ENCODE measurements at regions not wholly inside any gene's neighbourhood (a gene's known extent, or its start where the extent isn't known, plus 50 kb on each side); places are given as distances from the start of the nearest gene placed in this dataset.

DNA sequence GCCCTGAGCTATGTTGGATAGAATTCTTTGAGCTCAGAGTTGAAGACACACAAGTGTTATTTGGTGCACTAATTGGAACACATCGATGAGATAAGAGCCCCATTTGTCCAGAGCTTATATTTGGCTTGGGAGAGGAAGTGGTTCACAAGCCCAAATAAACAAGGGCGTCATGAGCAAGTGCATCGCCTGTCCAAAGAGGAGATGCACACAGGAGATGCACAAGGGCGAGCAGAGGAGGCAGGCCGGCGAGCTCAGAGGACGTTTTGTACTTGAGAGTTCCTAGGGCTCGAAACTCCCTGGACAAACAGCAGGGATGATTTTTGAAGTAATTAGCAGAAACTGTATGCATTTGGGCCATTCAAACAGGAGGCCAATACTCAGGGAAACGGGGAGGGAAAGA lies 212.8 kb upstream of the IRX1 start:
- H2AK5ac ChIP-seq (ENCODE audit: low read depth, low read length) = no peak overlapping the region
- no peaks in the 10 kb centered on the region for H3K27me3 ChIP-seq (replicated peaks in 1 of 4; ENCODE audit: control insufficient read depth in 3 of 4, extremely low read depth in 1 of 4, insufficient read depth in 3 of 4, low read length in 3 of 4)
- no peaks in the 10 kb centered on the region for H3K4me1 ChIP-seq (replicated peaks in 1 of 4; ENCODE audit: control insufficient read depth in 3 of 4, insufficient read depth in 4 of 4, low read length in 3 of 4)
- no peak overlapping the region for H3K4me2 ChIP-seq (ENCODE audit: insufficient read depth in 1 of 2, low read depth in 2 of 2, low read length in 2 of 2)
- no peak overlapping the region for H3K18ac ChIP-seq (ENCODE audit: extremely low read depth, low read length)
- no peak overlapping the region for H2BK120ac ChIP-seq (replicated peaks; ENCODE audit: low read depth, low read length)
- no peak overlapping the region for H3K4me3 ChIP-seq (ENCODE audit: extremely low read depth in 1 of 4, insufficient read depth in 2 of 4, low read depth in 3 of 4, low read length in 4 of 4)
- no peak overlapping the region for H3K27ac ChIP-seq (ENCODE audit: low read depth, low read length)
- no peak overlapping the region for H4K91ac ChIP-seq (replicated peaks; ENCODE audit: insufficient read length, low read length)
- no peak overlapping the region for H2BK12ac ChIP-seq (ENCODE audit: low read depth, low read length)
- CTCF ChIA-PET (ENCODE audit: partially characterized antibody) = interaction anchor here (0.6 to 1.0 kb wide), 4 partner anchors 12 to 36 kb away, joined by 3 read pairs; no protein-coding TSS in a partner anchor
- H4K8ac ChIP-seq (ENCODE audit: extremely low read depth, insufficient read depth, low read length) = no peak overlapping the region
- no peaks in the 10 kb centered on the region for H3K23me2 ChIP-seq (ENCODE audit: low read depth, low read length)
- H3K9me3 ChIP-seq (ENCODE audit: insufficient read depth in 2 of 2, low read depth in 1 of 2, low read length in 1 of 2) = no peaks in the 10 kb centered on the region
- no peak overlapping the region for H3K23ac ChIP-seq (ENCODE audit: insufficient read length)
- FAIRE-seq (no peak), DNase-seq (ENCODE audit: low read depth in 1 of 2, low spot score in 2 of 2) (no peak)
- POLR2A ChIA-PET (ENCODE audit: partially characterized antibody) = no interaction called here
- no peak overlapping the region for H2BK5ac ChIP-seq (ENCODE audit: low read depth, low read length)
- H2BK15ac ChIP-seq (ENCODE audit: low read length) = no peak overlapping the region
- no peak overlapping the region for H2AFZ ChIP-seq (ENCODE audit: low read length)
- H3K79me1 ChIP-seq (ENCODE audit: low read depth, low read length) = no peaks in the 10 kb centered on the region
- no peak overlapping the region for H3K56ac ChIP-seq (replicated peaks; ENCODE audit: insufficient read length, low read depth, low read length)
- H3K9ac ChIP-seq (replicated peaks in 1 of 4; ENCODE audit: extremely low read depth in 1 of 4, low read depth in 3 of 4, low read length in 3 of 4) = no peak overlapping the region
- H4K5ac ChIP-seq (ENCODE audit: insufficient read length, low read depth, low read length) = no peak overlapping the region
- no peaks in the 10 kb centered on the region for H3K36me3 ChIP-seq (ENCODE audit: control insufficient read depth in 2 of 4, insufficient read depth in 4 of 4, low read length in 3 of 4)
- no peak overlapping the region for H2BK20ac ChIP-seq (ENCODE audit: low read length)
- H3K4ac ChIP-seq (replicated peaks; ENCODE audit: insufficient read length, low read depth, low read length) = no peak overlapping the region
- no peaks in the 10 kb centered on the region for H4K20me1 ChIP-seq (replicated peaks in 1 of 2; ENCODE audit: control insufficient read depth in 1 of 2, insufficient read depth in 2 of 2, low read length in 2 of 2)
- no peak overlapping the region for H3K14ac ChIP-seq (ENCODE audit: insufficient read length)
- WGBS, 2 experiments (ENCODE audit: extremely low coverage in 1 of 2, insufficient coverage in 1 of 2, insufficient read length in 1 of 2, insufficient replicate concordance in 2 of 2, low coverage in 1 of 2, low lambda C conversion rate in 2 of 2, missing lambda C conversion rate in 1 of 2) = 86% methylated on average over 9 of the region's 9 CpGs; no CpG with 5 or more reads in 1 of the 2 experiments
- no peaks in the 10 kb centered on the region for H3K79me2 ChIP-seq (ENCODE audit: control insufficient read depth in 1 of 2, insufficient read depth in 2 of 2, low read length in 2 of 2)
- TF ChIP-seq TBP (IDR thresholded peaks at IDR 0.05; ENCODE audit: low read depth, low read length) (no peak), SRF (IDR thresholded peaks at IDR 0.05; ENCODE audit: low read depth, low read length) (no peak), RFX5 (IDR thresholded peaks at IDR 0.05; ENCODE audit: borderline replicate concordance, low read depth, low read length) (no peak), RXRA (IDR thresholded peaks at IDR 0.05; ENCODE audit: insufficient read depth, low read depth, low read length) (no peak), SP4 (IDR thresholded peaks at IDR 0.05; ENCODE audit: low read length) (no peak), EGR1 (IDR thresholded peaks at IDR 0.05; ENCODE audit: borderline replicate concordance, low read depth, low read length) (no peak), RAD21 (IDR thresholded peaks at IDR 0.05 in 1 of 2, conservative IDR thresholded peaks at IDR 0.05 in 1 of 2; ENCODE audit: low read depth in 2 of 2, low read length in 2 of 2) (no peak), TCF12 (IDR thresholded peaks at IDR 0.05; ENCODE audit: low read depth, low read length) (no peak), NRF1 (IDR thresholded peaks at IDR 0.05; ENCODE audit: low read depth, low read length) (no peak), HDAC6 (IDR thresholded peaks at IDR 0.05; ENCODE audit: low read depth, low read length) (no peak), ZNF274 (IDR thresholded peaks at IDR 0.05; ENCODE audit: borderline replicate concordance, extremely low read depth, low read length) (no peak), FOSL1 (IDR thresholded peaks at IDR 0.05; ENCODE audit: insufficient read depth, low read depth, low read length) (no peak), CEBPB (IDR thresholded peaks at IDR 0.05; ENCODE audit: low read depth, low read length) (no peak), YY1 (IDR thresholded peaks at IDR 0.05; ENCODE audit: low read depth, low read length) (no peak)
- TF ChIP-seq, protein P1, sequence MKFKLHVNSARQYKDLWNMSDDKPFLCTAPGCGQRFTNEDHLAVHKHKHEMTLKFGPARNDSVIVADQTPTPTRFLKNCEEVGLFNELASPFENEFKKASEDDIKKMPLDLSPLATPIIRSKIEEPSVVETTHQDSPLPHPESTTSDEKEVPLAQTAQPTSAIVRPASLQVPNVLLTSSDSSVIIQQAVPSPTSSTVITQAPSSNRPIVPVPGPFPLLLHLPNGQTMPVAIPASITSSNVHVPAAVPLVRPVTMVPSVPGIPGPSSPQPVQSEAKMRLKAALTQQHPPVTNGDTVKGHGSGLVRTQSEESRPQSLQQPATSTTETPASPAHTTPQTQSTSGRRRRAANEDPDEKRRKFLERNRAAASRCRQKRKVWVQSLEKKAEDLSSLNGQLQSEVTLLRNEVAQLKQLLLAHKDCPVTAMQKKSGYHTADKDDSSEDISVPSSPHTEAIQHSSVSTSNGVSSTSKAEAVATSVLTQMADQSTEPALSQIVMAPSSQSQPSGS (IDR thresholded peaks at IDR 0.05; ENCODE audit: low read length) = no peak
